HG02852 (cell line): ENCODE measurements at regions not wholly inside any gene's neighbourhood (a gene's known extent, or its start where the extent isn't known, plus 50 kb on each side); places are given as distances from the start of the nearest gene placed in this dataset.

Source experiments
- ATAC-seq: cut with Tn5 transposase; IDR thresholded peaks from one replicate; pipeline ENCODE4 v1.9.1; 2021; ENCODE audit warnings: mild to moderate bottlenecking, moderate library complexity; ENCODE audit not compliant: unreplicated experiment

GRCh38 chr1:94708299-94708685 lies 111.9 kb upstream of the SLC44A3 start:
- ATAC-seq, result no peak

GRCh38 chr1:94707321-94708298 lies 112.5 kb upstream of the SLC44A3 start:
- no peak for ATAC-seq

- no peak for ATAC-seq
These were observed 117.7 kb upstream of the SLC44A3 start for GRCh38 chr1:94702442-94702815.

- no peak for ATAC-seq
These were observed 118.2 kb upstream of the SLC44A3 start for GRCh38 chr1:94701796-94702441.

GRCh38 chr1:94698759-94699502 lies 121.2 kb upstream of the SLC44A3 start:
- no peak for ATAC-seq

- no peak for ATAC-seq
These were observed 121.8 kb upstream of the SLC44A3 start for GRCh38 chr1:94698356-94698755.

- no peak for ATAC-seq
These were observed 122.3 kb upstream of the SLC44A3 start for GRCh38 chr1:94697839-94698238.

GRCh38 chr1:94694226-94694915 lies 125.8 kb upstream of the SLC44A3 start:
- ATAC-seq, result no peak

GRCh38 chr1:94693435-94693834 lies 126.7 kb upstream of the SLC44A3 start:
- no peak for ATAC-seq

- no peak for ATAC-seq
These were observed 127.1 kb upstream of the SLC44A3 start for GRCh38 chr1:94693029-94693428.

- no peak for ATAC-seq
These were observed 131.5 kb upstream of the SLC44A3 start for GRCh38 chr1:94688646-94689045.

- ATAC-seq, result no peak
These were observed 133.3 kb upstream of the SLC44A3 start for GRCh38 chr1:94686882-94687281.

GRCh38 chr1:94684690-94685250 lies 135.4 kb upstream of the SLC44A3 start:
- ATAC-seq, result no peak

GRCh38 chr1:94683886-94684285 lies 136.3 kb upstream of the SLC44A3 start:
- no peak for ATAC-seq

- no peak for ATAC-seq
These were observed 138.4 kb upstream of the F3 start for GRCh38 chr1:94680039-94680377.

- ATAC-seq, result no peak
These were observed 137.9 kb upstream of the F3 start for GRCh38 chr1:94679332-94680038.

- no peak for ATAC-seq
These were observed 136.8 kb upstream of the F3 start for GRCh38 chr1:94678202-94678848.

- ATAC-seq, result no peak
These were observed 136.2 kb upstream of the F3 start for GRCh38 chr1:94677714-94678113.

- no peak for ATAC-seq
These were observed 135.5 kb upstream of the F3 start for GRCh38 chr1:94677087-94677486.

GRCh38 chr1:94676686-94677085 lies 135.1 kb upstream of the F3 start:
- no peak for ATAC-seq
